GM12874 (cell line): ENCODE measurements at regions not wholly inside any gene's neighbourhood (a gene's known extent, or its start where the extent isn't known, plus 50 kb on each side); places are given as distances from the start of the nearest gene placed in this dataset.

Source experiments
- CTCF ChIP-seq: IDR thresholded peaks from 2 replicates; pipeline ENCODE4 v1.5.1; 2011; ENCODE audit warnings: low read depth, mild to moderate bottlenecking, control low read depth, low read length, moderate library complexity; ENCODE audit not compliant: insufficient read depth

GRCh38 chr22:27292542-27293299 is 508.8 kb downstream of the MN1 start:
- no peak for TF ChIP-seq CTCF

DNA sequence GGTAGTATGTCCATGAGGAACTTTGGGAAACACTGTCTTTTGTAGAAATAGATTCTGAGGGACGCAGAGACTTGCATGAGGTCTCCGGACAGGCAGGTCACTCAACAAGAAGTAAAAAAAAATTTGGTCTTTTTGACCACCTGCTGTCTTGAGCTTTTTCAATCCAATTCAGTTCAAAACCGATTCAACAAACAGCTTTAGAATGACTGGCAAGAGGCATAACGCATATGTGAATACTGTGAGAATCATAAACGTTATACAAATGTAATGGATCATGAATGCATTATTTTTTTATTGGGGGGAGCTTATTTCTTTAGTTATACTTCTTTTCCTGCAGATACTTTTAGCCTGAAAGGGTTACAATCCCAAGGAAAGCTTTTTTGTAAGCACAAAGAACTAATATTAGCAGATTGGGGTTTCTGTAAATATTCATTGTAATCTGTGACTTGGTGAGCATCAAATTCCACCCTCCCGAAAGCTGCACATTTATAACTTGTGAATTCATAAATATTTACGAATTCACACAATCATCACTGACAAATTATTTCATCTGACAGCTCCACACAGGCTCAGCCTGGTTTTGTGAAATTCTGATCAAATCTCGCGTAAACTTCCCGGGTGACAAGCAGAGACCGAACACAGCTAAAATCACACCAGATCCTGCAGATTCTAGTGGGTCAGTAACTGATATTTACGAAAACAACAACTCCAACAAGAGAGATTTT is 507.7 kb downstream of the MN1 start:
- no peak for TF ChIP-seq CTCF

- no peak for TF ChIP-seq CTCF
Observed at GRCh38 chr22:27295040-27295439, 506.5 kb downstream of the MN1 start.

DNA sequence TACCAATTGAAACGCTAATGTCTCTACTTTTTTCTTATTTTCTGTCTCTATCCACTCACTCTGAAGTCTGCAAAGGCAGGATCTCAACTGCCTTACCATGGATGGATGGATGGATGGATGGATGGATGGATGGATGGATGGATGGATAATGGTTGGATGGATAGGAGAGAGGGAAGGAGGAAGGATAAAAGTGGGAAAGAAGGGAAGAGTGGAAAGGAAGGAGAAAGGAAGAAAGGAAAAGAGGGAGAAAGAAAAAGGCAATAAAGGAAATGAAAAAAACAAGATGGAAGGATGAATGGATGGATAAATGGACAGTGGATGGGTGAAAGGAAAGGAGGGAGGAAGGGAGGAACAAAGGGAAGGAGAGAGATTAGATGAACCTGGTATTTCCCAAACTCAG is 506.0 kb downstream of the MN1 start:
- TF ChIP-seq CTCF: no peak

- no peak for TF ChIP-seq CTCF
Observed at GRCh38 chr22:27296091-27296675, 505.4 kb downstream of the MN1 start.

- TF ChIP-seq CTCF: no peak
Observed at GRCh38 chr22:27297125-27297524, 504.4 kb downstream of the MN1 start.

DNA sequence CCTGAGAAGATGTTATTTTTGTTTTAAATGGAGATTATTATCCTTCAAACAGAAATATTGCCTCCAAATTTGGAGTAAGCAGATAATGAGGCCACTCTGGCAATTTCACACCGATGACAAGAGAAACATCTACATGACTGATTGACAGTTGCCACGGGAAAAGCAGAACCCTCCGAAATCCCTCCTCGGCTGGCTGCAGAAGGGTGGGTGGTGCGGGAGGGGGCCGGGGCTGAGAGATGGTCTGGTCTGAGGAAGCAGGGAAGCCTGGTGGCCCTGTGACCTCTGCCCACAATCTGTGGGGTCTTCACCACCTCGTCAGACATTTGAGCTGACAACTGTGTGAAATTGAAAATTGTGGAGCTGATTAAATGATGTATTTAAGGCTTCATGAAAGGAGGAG is 503.2 kb downstream of the MN1 start:
- no peak for TF ChIP-seq CTCF
